Fibroblast of skin of right biceps (primary cell): ENCODE measurements at regions not wholly inside any gene's neighbourhood (a gene's known extent, or its start where the extent isn't known, plus 50 kb on each side); places are given as distances from the start of the nearest gene placed in this dataset.
"Not testable (repeated sequence)": the region's sequence is repeated elsewhere in the genome, so short reads cannot be mapped to it uniquely, and the experiment has no call there.

ENCODE experiments used
- DNase-seq: peaks from one replicate; pipeline ENCODE4 v3.0.0-alpha.2; 2013

GRCh38 chr6:4346659-4347333 is 211.4 kb upstream of the ECI2 start:
- DNase-seq = no peak

GRCh38 chr6:4345543-4345942 is 210.2 kb upstream of the ECI2 start:
- no peak for DNase-seq

- DNase-seq = no peak
Observed at GRCh38 chr6:4344317-4344899, 209.0 kb upstream of the ECI2 start.

- DNase-seq = no peak
Observed at GRCh38 chr6:4342407-4343137, 207.2 kb upstream of the ECI2 start.

- DNase-seq = no peak
Observed at GRCh38 chr6:4341078-4341797, 205.9 kb upstream of the ECI2 start.

- no peak for DNase-seq
Observed at GRCh38 chr6:4340544-4340943, 205.2 kb upstream of the ECI2 start.

DNA sequence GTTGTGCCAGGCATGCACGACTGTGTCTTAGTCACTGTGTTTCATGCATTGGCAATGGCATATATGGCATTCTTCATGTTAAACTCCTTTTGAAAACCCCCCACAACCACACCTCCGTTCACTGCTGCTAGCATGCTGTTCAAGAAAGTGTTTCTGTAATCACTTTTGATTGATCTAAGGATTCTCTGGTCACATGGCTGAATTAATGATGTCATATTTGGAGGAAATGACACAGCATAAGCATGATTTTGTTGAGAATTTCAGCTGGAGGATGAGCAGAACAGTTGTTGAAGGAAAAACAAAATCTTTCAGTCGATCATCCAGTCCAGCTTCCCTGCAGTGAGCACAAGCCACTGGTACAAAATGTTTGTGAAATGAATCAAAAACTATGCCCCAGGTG is 203.5 kb upstream of the ECI2 start:
- DNase-seq = no peak

- DNase-seq = no peak
Observed at GRCh38 chr6:4336778-4337442, 201.5 kb upstream of the ECI2 start.

- DNase-seq = no peak
Observed at GRCh38 chr6:4336084-4336483, 200.7 kb upstream of the ECI2 start.

GRCh38 chr6:4334158-4334740 is 198.9 kb upstream of the ECI2 start:
- not testable (repeated sequence) for DNase-seq

- DNase-seq = no peak
Observed at GRCh38 chr6:4327841-4328240, 192.5 kb upstream of the ECI2 start.

DNA sequence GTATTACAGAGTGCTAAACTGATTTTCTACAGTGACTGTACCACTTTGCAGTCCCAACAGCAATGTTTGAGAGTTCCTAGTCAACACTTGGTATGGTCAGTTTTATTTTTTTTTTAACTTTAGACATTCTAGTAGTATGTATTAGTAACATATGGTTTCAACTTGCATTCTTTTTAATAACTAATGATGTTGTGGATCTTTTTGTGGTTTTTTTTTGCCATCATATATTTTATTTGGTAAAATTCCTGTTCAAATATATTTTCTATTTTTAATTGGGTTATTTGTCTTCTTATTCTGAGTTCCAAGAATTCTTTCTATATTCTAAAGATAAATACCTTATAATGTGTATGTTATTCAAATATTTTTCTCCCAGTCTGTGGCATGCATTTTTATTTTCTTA is 189.4 kb upstream of the ECI2 start:
- peak; percentile 55 for DNase-seq

DNA sequence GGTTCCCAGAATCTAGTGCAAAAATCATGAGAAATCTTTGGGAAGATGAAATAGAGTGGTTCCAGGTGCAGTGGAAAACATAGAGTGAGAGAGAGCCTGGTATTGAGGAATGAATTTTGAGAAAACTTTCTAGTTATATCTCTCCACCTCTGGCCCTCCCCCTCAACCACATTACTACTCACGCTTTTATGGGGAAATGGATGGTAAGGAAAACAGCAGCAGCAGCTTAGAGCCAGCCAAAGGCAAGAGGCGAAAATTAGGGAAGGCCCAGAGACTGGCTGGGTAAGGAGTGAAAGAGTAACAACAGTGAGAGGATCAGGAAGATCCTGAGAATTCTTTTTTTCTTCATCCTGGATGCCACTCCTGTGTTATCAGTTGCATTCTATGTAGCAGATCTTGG is 187.9 kb upstream of the ECI2 start:
- DNase-seq = no peak

GRCh38 chr6:4322846-4323309 is 187.5 kb upstream of the ECI2 start:
- DNase-seq = no peak

GRCh38 chr6:4322134-4322845 is 186.9 kb upstream of the ECI2 start:
- no peak for DNase-seq

GRCh38 chr6:4320860-4321259 is 185.5 kb upstream of the ECI2 start:
- peak; percentile 98 for DNase-seq

GRCh38 chr6:4319981-4320683 is 184.8 kb upstream of the ECI2 start:
- DNase-seq = peak; percentile 77

DNA sequence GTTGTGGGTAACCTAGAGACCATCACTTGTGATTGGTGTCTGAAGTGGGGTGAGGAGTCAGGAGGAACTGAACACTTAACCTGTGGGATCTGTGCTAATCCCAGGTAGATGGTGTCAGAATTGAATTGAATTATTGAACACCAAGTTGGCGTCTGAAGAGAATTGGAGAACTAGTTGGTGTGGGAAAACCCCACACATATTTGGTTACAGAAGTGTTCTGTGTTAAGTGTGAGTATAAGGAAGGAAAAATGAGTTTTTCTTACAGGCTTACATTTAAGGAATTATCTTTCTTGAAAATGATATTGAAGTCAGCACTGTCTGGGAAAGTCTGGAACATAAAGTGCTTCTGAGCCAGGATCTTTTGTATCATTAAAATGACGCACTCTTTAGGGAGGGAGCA is 182.9 kb upstream of the ECI2 start:
- DNase-seq = no peak

GRCh38 chr6:4316867-4317400 is 181.6 kb upstream of the ECI2 start:
- peak; percentile 91 for DNase-seq

DNA sequence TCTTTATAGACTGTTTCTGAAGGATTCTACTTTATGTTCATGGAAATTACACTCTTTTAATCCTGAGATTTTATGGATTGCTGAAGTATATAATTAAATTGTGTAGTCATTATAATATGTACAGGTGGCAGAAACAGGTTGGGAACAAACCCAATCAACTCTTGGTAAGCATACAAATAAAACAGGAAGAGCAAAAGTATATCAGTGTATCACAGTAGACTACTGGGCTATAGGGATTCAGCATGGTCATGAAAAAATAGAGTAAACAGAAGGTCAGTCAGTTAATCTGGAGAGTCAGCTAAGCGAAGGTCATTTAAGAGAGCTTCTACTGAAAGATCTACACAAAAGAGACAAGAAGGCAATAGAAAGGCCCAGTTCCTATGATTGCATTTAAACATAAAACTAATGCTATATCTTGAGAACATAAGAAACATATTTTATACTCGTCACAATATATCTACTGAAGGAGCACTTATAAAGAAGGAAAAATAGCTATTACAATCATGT is 178.9 kb upstream of the ECI2 start:
- no peak for DNase-seq
